ENCODE measurements at regions not wholly inside any gene's neighbourhood (a gene's known extent, or its start where the extent isn't known, plus 50 kb on each side); places are given as distances from the start of the nearest gene placed in this dataset.
A peak's percentile ranks its signal among the peaks of the same experiment; 100 is the strongest.
"Not testable (repeated sequence)": the region's sequence is repeated elsewhere in the genome, so short reads cannot be mapped to it uniquely, and the experiment has no call there.

DNA sequence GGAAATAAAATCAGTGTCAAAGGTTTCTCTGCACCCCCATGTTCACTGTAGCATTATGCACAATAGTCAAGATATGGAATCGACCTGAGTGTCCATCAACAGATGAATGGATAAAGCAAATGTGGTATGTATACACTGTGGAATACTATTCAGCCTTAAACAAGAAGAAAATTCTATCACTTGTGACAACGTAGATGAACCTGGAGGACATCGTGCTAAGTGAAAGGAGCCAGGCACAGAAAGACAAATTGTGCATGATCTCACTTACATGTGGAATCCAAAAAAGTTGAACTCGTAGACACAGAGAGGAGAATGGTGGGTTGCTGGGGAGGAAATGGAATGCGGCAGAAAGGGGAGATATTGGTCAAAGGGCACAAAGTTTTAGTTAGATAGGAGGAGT is 136.3 kb upstream of the ESR1 start:
- no peak for DNase-seq

- no peak for DNase-seq
These were observed 132.9 kb upstream of the ESR1 start for GRCh38 chr6:151674578-151674977.

DNA sequence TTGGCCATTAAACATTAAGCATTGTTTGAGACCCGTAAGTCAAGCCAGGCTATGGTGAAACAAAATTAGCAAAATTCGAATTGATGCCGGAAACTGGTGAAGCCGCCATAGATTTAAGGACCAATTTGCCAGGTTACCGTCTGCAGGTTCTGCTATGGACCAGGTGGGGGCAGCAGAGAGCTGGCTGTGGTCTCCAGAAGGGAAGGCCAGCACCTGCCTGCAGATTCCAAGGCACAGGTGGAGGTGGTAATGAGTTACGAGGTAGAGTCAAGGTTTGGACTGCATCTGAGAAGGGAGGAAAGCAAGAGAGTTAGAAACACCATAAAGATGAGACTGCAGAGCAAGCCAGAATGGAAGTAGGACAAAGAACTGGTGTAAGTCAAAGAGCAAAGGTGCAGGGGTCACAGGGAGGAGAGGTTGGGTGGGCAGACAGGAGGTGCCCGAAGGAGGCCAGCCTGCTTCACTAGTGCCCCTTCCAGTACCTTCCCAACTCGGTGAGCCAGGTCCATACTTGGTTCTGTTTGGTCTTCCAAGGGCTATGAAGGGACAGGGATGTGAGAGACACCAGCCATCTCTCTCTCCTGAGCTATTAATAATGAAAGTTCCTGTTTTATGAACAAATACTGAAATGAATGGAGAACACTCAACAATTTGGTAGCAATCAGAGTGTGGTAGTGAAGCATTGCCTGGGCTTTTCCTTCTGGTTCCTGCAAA is 131.6 kb upstream of the ESR1 start:
- DNase-seq: peak; percentile 55

DNA sequence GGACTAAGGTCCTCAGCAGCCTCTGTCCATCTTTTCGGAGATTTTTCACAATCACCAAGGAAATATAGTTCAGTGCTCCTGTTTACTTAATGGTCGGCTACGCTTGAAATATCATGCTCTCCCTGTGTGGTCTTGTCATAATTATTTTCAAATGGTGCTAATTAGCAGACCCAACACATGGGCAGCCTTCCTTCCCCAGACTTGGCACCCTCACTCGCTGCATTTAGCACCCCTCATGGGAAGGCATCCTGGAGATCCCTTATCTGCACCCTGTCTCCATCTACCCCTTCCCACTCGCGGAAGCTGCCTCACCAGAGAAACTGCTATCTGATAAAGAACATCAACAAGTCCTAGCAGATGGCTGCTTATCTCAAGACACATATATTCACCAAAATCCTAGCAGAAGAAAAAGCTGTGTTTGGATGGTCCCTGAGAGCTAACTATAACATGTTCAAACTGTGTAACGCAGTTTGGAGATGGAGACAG is 131.0 kb upstream of the ESR1 start:
- DNase-seq: no peak

DNA sequence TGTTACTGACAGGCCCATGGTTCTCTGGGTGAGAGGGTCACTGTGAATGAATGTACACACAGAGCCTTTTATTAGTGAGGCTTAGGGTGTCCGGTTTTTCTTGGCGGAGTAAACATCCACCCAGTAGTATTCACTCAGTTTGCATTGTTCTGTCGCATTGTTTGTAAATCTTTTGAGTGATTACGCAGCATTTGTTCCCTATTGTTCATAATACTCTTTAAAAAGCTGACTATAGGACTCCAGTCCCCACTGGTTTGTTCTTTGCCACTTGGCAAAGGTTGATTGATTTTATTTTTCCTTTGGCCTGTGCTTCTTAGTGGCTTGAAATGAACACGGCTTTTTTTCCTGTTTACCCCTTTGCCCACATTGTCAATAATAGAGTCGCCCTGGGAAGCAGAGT is 130.1 kb upstream of the ESR1 start:
- DNase-seq: no peak

DNA sequence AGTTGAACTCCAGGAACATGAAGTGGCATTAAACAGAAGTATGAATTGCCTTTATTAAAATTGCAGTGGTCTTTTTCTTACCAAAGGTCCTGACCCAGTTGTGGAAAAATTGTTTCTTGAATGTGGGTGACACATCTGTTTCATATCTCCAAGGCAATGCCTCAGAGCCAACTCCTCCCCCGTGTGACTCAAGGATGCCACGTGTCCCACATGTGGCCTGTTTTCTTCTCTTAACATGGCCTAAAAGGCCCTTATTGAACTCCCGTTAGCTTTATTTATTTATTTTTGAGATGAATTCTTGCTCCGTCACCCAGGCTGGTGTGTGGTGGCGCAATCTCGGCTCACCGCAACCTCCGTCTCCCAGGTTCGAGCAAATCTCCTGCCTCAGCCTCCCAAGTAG is 128.4 kb upstream of the ESR1 start:
- DNase-seq: no peak

GRCh38 chr6:151679941-151680340 is 127.5 kb upstream of the ESR1 start:
- DNase-seq: no peak

DNA sequence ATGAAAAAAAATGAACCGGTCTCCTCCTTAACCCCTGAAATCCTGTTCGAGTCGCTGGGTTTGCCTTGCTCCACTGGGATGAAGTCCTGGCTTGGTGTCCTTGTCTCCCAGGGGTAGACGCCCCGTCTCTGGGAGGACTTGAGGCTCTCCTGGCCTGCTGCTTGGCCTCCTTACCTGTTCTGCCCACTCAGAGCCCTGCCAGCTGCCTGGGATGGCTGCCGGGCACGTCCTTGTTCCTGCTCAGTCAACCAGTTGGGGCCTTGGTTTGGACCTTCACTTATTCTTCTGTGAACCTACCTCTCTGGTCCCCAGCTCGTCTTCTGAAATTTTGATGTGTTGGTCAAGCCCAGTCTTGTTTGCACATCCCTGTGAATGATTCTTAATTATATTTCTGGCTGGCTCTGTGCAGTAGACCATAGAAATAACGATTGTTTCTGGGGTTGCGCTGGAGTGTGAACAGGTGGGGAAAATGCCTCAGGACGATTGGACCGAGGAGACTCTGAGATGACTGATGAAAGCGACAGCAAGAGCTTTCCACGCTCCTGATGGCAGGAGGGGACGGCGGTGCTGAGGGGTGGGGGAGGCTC is 126.5 kb upstream of the ESR1 start:
- no peak for DNase-seq

DNA sequence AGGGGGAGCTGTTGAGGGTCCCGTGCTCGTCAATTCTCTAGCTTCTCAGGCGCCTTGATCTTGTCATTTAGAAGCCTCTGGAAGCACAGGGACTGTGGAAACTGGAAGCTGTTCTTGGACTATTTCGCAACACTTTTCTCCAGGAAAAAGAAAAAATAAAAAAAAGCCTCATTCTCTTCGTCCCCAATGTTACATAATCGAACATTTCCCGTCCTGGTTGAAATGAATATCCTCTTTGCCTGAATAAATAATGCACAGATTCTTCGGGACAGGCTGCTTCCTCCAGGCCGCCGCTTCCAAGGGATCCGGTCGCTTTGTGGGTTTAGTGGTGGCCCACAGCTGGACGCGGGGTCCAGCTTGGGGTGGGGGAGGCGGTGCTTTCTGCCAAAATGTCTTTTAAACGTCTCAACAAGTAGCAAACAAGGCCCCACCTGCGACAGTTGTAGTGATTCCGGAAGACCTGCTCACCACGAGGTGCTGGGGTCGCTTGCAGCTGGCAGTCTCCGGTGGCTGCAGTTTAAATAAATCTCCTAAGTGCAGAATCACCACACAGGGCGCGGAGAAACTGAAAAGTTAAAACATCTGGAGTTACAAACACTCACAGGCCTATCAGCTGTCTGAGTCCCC is 125.9 kb upstream of the ESR1 start:
- DNase-seq: no peak

- no peak for DNase-seq
These were observed 125.2 kb upstream of the ESR1 start for GRCh38 chr6:151682251-151682650.

GRCh38 chr6:151682922-151683321 is 124.6 kb upstream of the ESR1 start:
- no peak for DNase-seq

DNA sequence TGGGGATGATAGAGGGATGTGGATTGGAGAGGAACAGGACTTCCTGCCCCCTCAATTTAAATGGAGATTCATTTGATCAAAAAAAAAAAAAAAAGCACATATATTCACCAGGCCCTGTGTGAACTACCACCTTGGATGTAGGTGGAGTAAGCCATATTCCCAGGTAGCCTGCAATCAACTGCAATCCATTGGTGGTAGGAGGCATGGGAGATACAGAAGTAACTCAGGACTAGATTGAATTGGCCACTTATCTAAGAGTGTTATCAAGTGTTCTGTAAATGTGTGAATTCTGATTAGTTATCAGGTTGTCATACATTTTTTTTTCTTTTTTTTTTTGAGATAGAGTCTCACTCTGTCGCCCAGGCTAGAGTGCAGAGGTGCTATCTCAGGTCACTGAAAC is 124.1 kb upstream of the ESR1 start:
- DNase-seq: no peak

- no peak for DNase-seq
These were observed 117.8 kb upstream of the ESR1 start for GRCh38 chr6:151689499-151690201.

GRCh38 chr6:151690303-151690702 is 117.2 kb upstream of the ESR1 start:
- no peak for DNase-seq

GRCh38 chr6:151690768-151691562 is 116.5 kb upstream of the ESR1 start:
- no peak for DNase-seq

- DNase-seq: no peak
These were observed 115.3 kb upstream of the ESR1 start for GRCh38 chr6:151692216-151692615.

DNA sequence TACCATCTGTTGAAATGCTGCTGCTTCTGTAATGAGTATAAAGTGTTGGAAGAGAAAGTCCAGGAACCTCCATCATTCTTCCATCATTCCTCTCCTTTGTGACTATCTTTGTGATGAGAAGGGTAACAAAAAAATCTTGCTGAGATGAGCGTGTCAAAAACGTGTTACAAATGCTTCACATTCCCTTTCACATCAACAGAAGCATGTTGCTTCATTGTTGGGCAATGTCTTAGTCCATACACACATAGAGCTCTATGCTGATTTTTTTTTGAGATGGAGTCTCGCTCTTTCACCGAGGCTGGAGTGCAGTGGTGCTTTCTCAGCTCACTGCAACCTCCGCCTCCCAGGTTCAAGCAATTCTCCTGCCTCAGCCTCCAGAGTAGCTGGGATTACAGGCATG is 114.1 kb upstream of the ESR1 start:
- no peak for DNase-seq

DNA sequence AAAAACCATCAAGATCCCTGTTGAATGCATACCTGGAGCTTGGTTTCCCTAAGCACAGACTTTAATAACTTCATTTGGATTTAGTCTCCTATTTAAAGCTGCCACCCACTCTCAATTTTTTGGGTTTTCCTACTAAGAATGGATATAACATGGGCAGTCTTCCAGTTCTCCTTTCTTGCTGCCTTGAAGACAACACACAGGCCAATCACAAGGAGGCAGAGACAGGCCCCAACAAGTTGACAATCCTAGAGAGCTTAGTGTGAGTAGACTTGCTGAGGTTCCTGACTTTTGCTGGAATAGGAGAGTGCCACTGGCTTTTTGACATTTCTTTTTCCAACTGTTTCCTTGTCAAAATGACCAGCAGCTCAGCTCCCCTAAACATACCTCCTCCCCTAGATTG is 112.3 kb upstream of the ESR1 start:
- no peak for DNase-seq

- DNase-seq: not testable (repeated sequence)
These were observed 111.2 kb upstream of the ESR1 start for GRCh38 chr6:151696302-151696701.

GRCh38 chr6:151698931-151699700 is 108.4 kb upstream of the ESR1 start:
- DNase-seq: no peak

DNA sequence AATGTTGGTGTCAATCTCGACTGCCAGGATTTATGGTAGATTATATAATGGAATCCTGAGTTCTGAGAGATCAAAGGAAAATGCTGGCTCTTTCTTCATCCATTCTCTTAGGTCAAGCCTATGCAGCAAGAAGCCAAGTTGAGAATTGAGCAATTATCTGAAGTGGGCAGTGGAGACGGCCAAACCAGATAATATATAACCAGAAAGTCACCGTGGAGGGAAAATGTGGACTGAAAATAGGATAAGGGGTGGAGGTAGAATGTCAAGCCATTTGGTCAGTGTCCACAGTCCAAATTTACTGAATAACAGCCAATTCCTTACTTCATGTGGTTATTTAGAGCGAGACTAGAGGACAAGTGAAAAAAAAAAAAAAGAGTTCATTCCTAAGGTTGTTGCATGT is 107.8 kb upstream of the ESR1 start:
- no peak for DNase-seq

DNA sequence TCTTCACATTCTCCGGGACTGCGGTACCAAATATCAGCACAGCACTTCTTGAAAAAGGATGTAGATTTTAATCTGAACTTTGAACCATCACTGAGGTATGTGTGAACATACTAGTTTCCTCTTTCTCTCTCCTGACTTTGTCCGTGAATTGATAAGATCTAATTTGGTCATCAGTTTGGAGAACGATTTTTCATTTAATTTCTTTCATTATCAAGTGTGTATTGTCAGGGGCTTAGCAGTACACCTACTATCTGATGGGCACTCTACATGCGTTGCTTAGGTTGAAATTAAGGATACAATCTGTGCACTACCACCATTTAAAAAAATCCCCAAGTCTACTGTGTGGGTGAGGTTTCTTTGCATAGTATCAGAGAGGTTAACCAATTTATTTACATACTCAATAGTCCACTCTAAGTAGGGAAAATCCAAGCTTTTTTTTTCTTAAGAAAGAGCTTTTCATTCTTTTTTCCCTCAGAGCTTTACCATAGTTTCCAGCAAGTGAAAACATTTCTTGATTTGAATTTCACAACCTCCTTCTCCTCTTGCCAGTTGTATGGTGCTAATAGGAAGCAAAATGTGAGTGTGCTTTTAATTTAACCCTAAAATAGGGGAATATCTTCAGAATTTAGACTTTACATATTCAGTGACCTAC is 105.4 kb upstream of the ESR1 start:
- DNase-seq: no peak
